PFSK-1 (cell line): ENCODE measurements at regions not wholly inside any gene's neighbourhood (a gene's known extent, or its start where the extent isn't known, plus 50 kb on each side); places are given as distances from the start of the nearest gene placed in this dataset.

ENCODE experiments used
- FOXP2 ChIP-seq: optimal IDR thresholded peaks from 2 replicates; pipeline ENCODE3; 2011; ENCODE audit warnings: borderline replicate concordance, control low read depth, inconsistent platforms; ENCODE audit not compliant: insufficient read depth; ENCODE audit errors: extremely low read length, extremely low read depth
- POLR2AphosphoS5 ChIP-seq: IDR thresholded peaks from 2 replicates; pipeline ENCODE4 v1.6.1; 2012; ENCODE audit warnings: low read depth, mild to moderate bottlenecking, control low read depth, low read length, moderate library complexity
- REST ChIP-seq, 2 experiments: IDR thresholded peaks; 2 replicates each; pipeline versions ENCODE4 v1.6.1 to v1.8.0; 2011 to 2012; ENCODE audit warnings: low read depth in 2 of 2, low read length in 2 of 2, control low read depth in 1 of 2, inconsistent platforms in 1 of 2, mild to moderate bottlenecking in 1 of 2, moderate library complexity in 1 of 2; ENCODE audit not compliant: insufficient read depth in 1 of 2
- SIN3A ChIP-seq: IDR thresholded peaks from 2 replicates; pipeline ENCODE4 v1.6.1; 2012; ENCODE audit warnings: mild to moderate bottlenecking, low read length, moderate library complexity, borderline replicate concordance; ENCODE audit not compliant: insufficient read depth
- TAF1 ChIP-seq: IDR thresholded peaks from 2 replicates; pipeline ENCODE4 v1.6.1; 2012; ENCODE audit warnings: low read length, control low read depth, borderline replicate concordance; ENCODE audit not compliant: insufficient read depth

DNA sequence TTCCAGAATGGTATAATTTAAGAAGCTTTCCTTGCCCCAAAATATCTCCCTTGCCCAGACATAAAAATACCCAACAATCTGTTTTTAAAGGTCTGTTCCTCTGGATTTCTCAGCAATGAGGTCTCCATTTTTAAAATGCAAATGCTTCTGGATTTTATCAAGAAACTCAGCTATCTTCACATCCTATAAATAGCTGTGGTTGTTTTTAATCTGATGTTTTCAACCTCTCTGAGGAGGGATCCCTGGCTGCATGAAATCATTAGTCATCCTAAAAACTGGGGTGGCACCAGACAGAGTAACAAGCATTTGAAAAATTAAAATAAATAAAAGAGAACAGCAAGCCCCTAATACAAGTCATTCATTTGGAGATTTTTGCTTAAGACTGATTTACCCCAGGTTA is 168.5 kb upstream of the ID4 start:
- TF ChIP-seq REST (IDR thresholded peaks at IDR 0.05; ENCODE audit: insufficient read depth in 1 of 2, low read depth in 2 of 2, low read length in 2 of 2) (no peak), TAF1 (no peak), SIN3A (no peak), POLR2AphosphoS5 (no peak), FOXP2 (no peak)
